Body of pancreas (tissue), 4 donors: ENCODE measurements at regions not wholly inside any gene's neighbourhood (a gene's known extent, or its start where the extent isn't known, plus 50 kb on each side); places are given as distances from the start of the nearest gene placed in this dataset.

Experiments used
- CTCF ChIP-seq, 7 experiments: fragments of 450-650 bp in 4 of 7; fragments of 200-600 bp in 3 of 7; sonication (generic) in 3 of 7; IDR thresholded peaks; one replicate each; pipeline ENCODE4 v1.5.1; 2016 to 2019; ENCODE audit warnings: antibody characterized with exemption in 7 of 7
- POLR2A ChIP-seq, 3 donors: fragments of 450-650 bp; IDR thresholded peaks; one replicate each; pipeline ENCODE4 v1.6.1; 2016; ENCODE audit warnings: antibody characterized with exemption in 3 of 3, mild to moderate bottlenecking in 2 of 3

GRCh38 chr1:173427146-173428054 is 49.7 kb upstream of the PRDX6 start:
- no peak for TF ChIP-seq CTCF (IDR thresholded peaks at IDR 0.05)
- TF ChIP-seq POLR2A (IDR thresholded peaks at IDR 0.05) = no peak
